ENCODE measurements at regions not wholly inside any gene's neighbourhood (a gene's known extent, or its start where the extent isn't known, plus 50 kb on each side); places are given as distances from the start of the nearest gene placed in this dataset.

DNA sequence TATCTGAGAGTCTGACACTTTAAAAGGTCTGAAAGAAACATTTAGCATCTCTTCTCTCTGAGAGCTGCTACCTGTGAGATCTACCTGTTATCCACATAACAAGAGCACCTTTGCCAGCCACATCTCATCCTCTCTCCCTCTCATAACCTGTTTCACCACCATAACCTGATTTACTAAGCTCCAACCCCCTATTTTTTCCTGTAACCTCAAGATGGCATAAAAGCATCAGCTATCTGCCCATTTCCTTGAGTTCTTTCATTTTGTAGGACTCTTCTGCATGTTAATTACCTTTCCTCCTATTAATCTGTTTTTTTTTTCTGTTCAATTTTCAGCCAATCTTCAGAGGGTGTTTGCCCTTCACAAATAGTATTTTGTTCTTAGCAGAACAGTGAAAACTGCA, 136.5 kb upstream of the KCNK1 start:
- ATAC-seq (no peak), DNase-seq (no peak)
- Histone ChIP-seq H3K27me3 (peaks cover 5% of the 10 kb centered on the region), H3K9me3 (no peaks in the 10 kb centered on the region), H3K27ac (no peak overlapping the region), H3K4me3 (no peak overlapping the region), H3K36me3 (no peaks in the 10 kb centered on the region), H3K4me1 (no peaks in the 10 kb centered on the region)
- TF ChIP-seq, protein P1, sequence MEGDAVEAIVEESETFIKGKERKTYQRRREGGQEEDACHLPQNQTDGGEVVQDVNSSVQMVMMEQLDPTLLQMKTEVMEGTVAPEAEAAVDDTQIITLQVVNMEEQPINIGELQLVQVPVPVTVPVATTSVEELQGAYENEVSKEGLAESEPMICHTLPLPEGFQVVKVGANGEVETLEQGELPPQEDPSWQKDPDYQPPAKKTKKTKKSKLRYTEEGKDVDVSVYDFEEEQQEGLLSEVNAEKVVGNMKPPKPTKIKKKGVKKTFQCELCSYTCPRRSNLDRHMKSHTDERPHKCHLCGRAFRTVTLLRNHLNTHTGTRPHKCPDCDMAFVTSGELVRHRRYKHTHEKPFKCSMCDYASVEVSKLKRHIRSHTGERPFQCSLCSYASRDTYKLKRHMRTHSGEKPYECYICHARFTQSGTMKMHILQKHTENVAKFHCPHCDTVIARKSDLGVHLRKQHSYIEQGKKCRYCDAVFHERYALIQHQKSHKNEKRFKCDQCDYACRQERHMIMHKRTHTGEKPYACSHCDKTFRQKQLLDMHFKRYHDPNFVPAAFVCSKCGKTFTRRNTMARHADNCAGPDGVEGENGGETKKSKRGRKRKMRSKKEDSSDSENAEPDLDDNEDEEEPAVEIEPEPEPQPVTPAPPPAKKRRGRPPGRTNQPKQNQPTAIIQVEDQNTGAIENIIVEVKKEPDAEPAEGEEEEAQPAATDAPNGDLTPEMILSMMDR (IDR thresholded peaks at IDR 0.05), result no peak
- intact Hi-C loops (cut with DNase I), result no loop called here

DNA sequence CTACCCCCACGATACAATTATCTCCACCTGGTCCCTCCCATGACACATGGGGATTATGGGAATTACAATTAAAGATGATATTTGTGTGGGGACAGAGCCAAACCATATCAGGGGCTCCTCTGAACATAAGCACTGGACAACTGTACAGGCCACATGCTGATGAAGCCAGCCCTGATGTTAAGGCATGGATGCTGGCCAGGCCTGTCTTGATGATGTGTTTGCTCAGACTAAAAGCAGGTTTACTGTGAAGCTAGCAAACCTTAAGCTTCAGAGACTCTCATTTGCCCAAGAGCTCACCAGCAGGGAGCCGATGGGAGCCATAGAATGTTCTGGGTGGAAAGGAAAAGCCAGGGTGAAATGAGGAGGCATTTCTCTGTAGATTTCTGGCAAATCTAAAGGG, 135.3 kb upstream of the KCNK1 start:
- ATAC-seq, result no peak
- DNase-seq, result no peak
- Histone ChIP-seq H3K9me3 (no peaks in the 10 kb centered on the region), H3K27me3 (peaks cover 5% of the 10 kb centered on the region), H3K36me3 (no peaks in the 10 kb centered on the region), H3K4me1 (no peaks in the 10 kb centered on the region), H3K27ac (no peak overlapping the region), H3K4me3 (no peak overlapping the region)
- intact Hi-C loops (cut with DNase I), result no loop called here
- TF ChIP-seq, protein P1 (IDR thresholded peaks at IDR 0.05), result no peak

DNA sequence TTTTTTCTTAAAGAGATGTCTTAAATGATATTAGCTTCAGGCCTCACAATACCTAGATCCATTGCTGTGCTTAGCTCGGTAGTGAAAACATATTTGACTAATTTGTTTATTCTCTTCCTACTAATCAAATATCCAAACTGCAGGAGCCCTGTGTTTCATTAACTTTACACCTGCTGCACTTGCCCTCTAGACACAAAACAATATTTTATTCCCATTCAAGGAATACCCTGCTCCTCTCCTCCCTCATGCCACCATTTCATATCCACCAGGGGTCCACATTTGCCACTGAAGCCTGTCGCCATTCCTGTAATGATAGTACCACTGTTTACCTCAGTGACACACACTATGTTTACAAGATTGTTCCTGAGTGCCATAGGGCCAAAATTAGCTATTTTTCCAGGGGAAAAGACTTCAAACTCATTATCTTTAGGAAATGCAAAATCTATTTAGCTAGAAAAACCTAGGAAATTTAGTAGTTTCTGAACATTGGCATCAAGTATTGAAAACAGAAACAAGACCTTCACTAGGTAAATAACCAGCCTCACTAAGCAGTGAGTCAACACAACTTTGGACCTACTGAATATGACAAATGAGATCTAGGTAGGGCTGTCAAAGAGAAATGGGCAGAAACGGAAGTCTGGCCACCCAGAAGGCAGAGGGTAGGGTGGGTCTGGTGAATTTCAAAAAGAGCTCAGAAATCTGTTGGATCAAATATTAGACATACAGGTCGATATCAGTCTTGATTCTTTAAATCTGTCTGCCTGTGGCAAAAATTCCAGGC, 134.6 kb upstream of the KCNK1 start:
- DNase-seq (no peak), ATAC-seq (no peak)

DNA sequence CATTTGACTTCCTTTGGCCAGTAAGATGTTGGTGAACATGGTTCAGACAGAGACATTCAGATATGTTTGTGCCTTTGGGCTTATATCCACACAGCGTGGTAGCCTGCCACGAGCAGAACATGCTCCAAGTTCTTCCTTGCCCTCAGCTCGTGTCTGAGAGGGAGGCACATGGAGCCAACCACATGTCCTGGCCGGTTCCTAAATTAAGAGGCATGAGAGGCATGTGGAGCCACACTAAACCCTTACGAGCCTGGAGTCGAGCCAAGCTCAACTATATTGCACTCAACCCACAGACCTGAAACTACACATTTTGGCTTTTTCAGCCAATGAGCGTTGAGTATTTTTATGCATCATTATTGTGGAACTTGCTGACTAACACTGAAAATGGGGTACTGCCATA, 133.7 kb upstream of the KCNK1 start:
- intact Hi-C loops (cut with DNase I), result no loop called here

More for the DNA sequence above, 134.6 kb upstream of the KCNK1 start:
- H3K9me3 ChIP-seq, result no peaks in the 10 kb centered on the region
- no peaks in the 10 kb centered on the region for H3K36me3 ChIP-seq
- TF ChIP-seq, protein P1 (IDR thresholded peaks at IDR 0.05), result no peak
- H3K4me3 ChIP-seq, result no peak overlapping the region
- no peaks in the 10 kb centered on the region for H3K4me1 ChIP-seq
- no peak overlapping the region for H3K27ac ChIP-seq
- intact Hi-C loops (cut with DNase I), result no loop called here
- peaks cover 5% of the 10 kb centered on the region for H3K27me3 ChIP-seq

DNA sequence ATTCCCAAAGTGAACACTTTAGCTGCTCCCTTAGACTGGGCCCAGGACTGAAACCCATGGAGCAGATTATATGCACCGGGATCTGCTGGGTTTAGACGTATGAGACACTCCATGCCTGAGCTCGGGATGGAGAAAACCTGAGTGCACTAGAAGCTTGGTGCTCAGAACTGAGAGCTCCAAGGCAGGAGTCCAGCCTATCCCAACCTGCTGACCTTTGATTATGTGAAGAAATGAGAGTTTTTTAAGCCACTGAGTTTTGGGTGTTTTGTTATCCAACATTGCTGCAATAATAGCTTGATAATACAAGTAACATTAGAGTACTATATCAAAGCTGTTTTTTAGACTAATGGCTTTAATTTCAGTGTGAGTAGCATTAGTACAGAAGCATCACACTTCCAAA, 131.5 kb upstream of the KCNK1 start:
- ATAC-seq (no peak), DNase-seq (no peak)
- no peaks in the 10 kb centered on the region for H3K36me3 ChIP-seq
- TF ChIP-seq, protein P1 (IDR thresholded peaks at IDR 0.05), result no peak
- H3K9me3 ChIP-seq, result no peaks in the 10 kb centered on the region
- H3K27ac ChIP-seq, result no peak overlapping the region
- H3K4me1 ChIP-seq, result no peaks in the 10 kb centered on the region
- no peak overlapping the region for H3K4me3 ChIP-seq
- H3K27me3 ChIP-seq, result peaks cover 5% of the 10 kb centered on the region
- intact Hi-C loops (cut with DNase I), result no loop called here

More for the DNA sequence above, 133.7 kb upstream of the KCNK1 start:
- DNase-seq, result no peak
- Histone ChIP-seq H3K4me3 (no peak overlapping the region), H3K36me3 (no peaks in the 10 kb centered on the region), H3K9me3 (no peaks in the 10 kb centered on the region), H3K27me3 (peaks cover 5% of the 10 kb centered on the region), H3K27ac (no peak overlapping the region), H3K4me1 (no peaks in the 10 kb centered on the region)
- TF ChIP-seq, protein P1 (IDR thresholded peaks at IDR 0.05), result no peak
- ATAC-seq, result no peak

Measured in upper lobe of right lung (tissue), 1 donor.